GM18517 (cell line): ENCODE measurements at regions not wholly inside any gene's neighbourhood (a gene's known extent, or its start where the extent isn't known, plus 50 kb on each side); places are given as distances from the start of the nearest gene placed in this dataset.

Source experiments
- ATAC-seq: cut with Tn5 transposase; IDR thresholded peaks from one replicate; pipeline ENCODE4 v1.9.1; 2021; ENCODE audit warnings: mild to moderate bottlenecking, moderate library complexity; ENCODE audit not compliant: unreplicated experiment

GRCh38 chr6:129920103-129920798, 59.1 kb upstream of the TMEM244 start:
- ATAC-seq = no peak

- ATAC-seq = no peak
These were observed 50.6 kb upstream of the TMEM244 start for GRCh38 chr6:129911732-129912131.
